SK-N-SH (cell line): ENCODE measurements at regions not wholly inside any gene's neighbourhood (a gene's known extent, or its start where the extent isn't known, plus 50 kb on each side); places are given as distances from the start of the nearest gene placed in this dataset.

ENCODE experiments used
- CTCF ChIA-PET: fragments of 300-600, 350-600 bp; formaldehyde crosslinking; extraction: SDS; loops from one replicate; lab custom pipeline; 2021; lab: Yijun Ruan, JAX
- POLR2A ChIA-PET: fragments of 350-600 bp; sonication (Branson Sonifier 250); formaldehyde crosslinking; extraction: SDS; loops from one replicate; lab custom pipeline; 2020; ENCODE audit warnings: antibody characterized with exemption, inconsistent platforms; lab: Yijun Ruan, JAX
- DNase-seq: peaks from one replicate; pipeline ENCODE4 v3.0.0; 2012
- H2AFZ ChIP-seq: fragments of 200-600 bp; sonication (generic); 2 replicates; pipeline ENCODE4 v1.8.1; 2016; ENCODE audit warnings: antibody characterized with exemption, mild to moderate bottlenecking, low read depth
- H3F3A ChIP-seq: fragments of 200-600 bp; sonication (generic); replicated peaks from 2 replicates; pipeline ENCODE3; 2016; ENCODE audit warnings: antibody characterized with exemption, mild to moderate bottlenecking; ENCODE audit not compliant: insufficient read depth
- H3K27ac ChIP-seq, 2 experiments: fragments of 200-500 bp in 1 of 2; fragments of 200-600 bp in 1 of 2; sonication (Bioruptor generic) in 1 of 2; sonication (generic), shearing (Covaris generic) in 1 of 2; 2 replicates each; pipeline versions ENCODE4 v1.5.1 to v1.6.1; 2014 to 2016; ENCODE audit warnings: low read depth in 2 of 2, inconsistent platforms in 1 of 2, low read length in 1 of 2, mild to moderate bottlenecking in 1 of 2, mixed read lengths in 1 of 2
- H3K27me3 ChIP-seq: fragments of 200-600 bp; sonication (generic), shearing (Covaris generic); 2 replicates; pipeline ENCODE4 v1.6.1; 2016; ENCODE audit warnings: mixed run types; ENCODE audit not compliant: insufficient read depth
- H3K36me3 ChIP-seq, 2 experiments: fragments of 200-500 bp in 1 of 2; fragments of 200-600 bp in 1 of 2; sonication (Bioruptor generic) in 1 of 2; sonication (generic) in 1 of 2; replicated peaks in 1 of 2; 2 replicates each; pipeline versions ENCODE3 to v1.5.1; 2014 to 2016; ENCODE audit warnings: low read length in 1 of 2, mild to moderate bottlenecking in 1 of 2; ENCODE audit not compliant: insufficient read depth in 2 of 2, control insufficient read depth in 1 of 2
- H3K4me1 ChIP-seq, 2 experiments: fragments of 200-500 bp in 1 of 2; fragments of 200-600 bp in 1 of 2; sonication (Bioruptor generic) in 1 of 2; sonication (generic), shearing (Covaris generic) in 1 of 2; 2 replicates each; pipeline versions ENCODE4 v1.5.1 to v1.6.1; 2014 to 2016; ENCODE audit warnings: low read depth in 1 of 2, low read length in 1 of 2, mixed run types in 1 of 2; ENCODE audit not compliant: insufficient read depth in 2 of 2, control insufficient read depth in 1 of 2
- H3K4me2 ChIP-seq: fragments of 200-600 bp; sonication (generic), shearing (Covaris generic); 2 replicates; pipeline ENCODE4 v1.6.1; 2017; ENCODE audit warnings: mixed run types
- H3K4me3 ChIP-seq, 2 experiments: fragments of 200-500 bp in 1 of 2; fragments of 200-600 bp in 1 of 2; sonication (Bioruptor generic) in 1 of 2; sonication (generic), shearing (Covaris generic) in 1 of 2; 2 replicates each; pipeline versions ENCODE4 v1.5.1 to v1.8.1; 2014 to 2016; ENCODE audit warnings: low read depth in 2 of 2, inconsistent platforms in 1 of 2, low read length in 1 of 2, mild to moderate bottlenecking in 1 of 2, mixed read lengths in 1 of 2, moderate library complexity in 1 of 2
- H3K79me2 ChIP-seq: fragments of 200-600 bp; sonication (generic); 2 replicates; pipeline ENCODE4 v1.8.1; 2017; ENCODE audit warnings: mild to moderate bottlenecking; ENCODE audit not compliant: insufficient read depth
- H3K9ac ChIP-seq: fragments of 200-600 bp; sonication (generic); 2 replicates; pipeline ENCODE4 v1.6.1; 2017; ENCODE audit warnings: mixed run types
- H3K9me2 ChIP-seq: fragments of 200-600 bp; sonication (generic); 2 replicates; pipeline ENCODE4 v1.6.1; 2017; ENCODE audit warnings: mixed run types
- H3K9me3 ChIP-seq: fragments of 200-600 bp; sonication (generic); 2 replicates; pipeline ENCODE4 v1.6.1; 2017; ENCODE audit warnings: mixed run types, mild to moderate bottlenecking, moderate library complexity
- H4K20me1 ChIP-seq: fragments of 200-600 bp; sonication (generic); 2 replicates; pipeline ENCODE4 v1.6.1; 2017; ENCODE audit warnings: mild to moderate bottlenecking, mixed run types; ENCODE audit not compliant: insufficient read depth
- CHD2 ChIP-seq: fragments of 150-350 bp; IDR thresholded peaks from 2 replicates; pipeline ENCODE4 v1.6.1; 2018; ENCODE audit warnings: low read length; ENCODE audit not compliant: partially characterized antibody
- FOXJ3 ChIP-seq: sonication (generic); formaldehyde crosslinking; IDR thresholded peaks from 2 replicates; pipeline ENCODE4 v1.5.1; 2020; ENCODE audit warnings: mild to moderate bottlenecking, missing genetic modification reagents
- GABPA ChIP-seq: IDR thresholded peaks from 2 replicates; pipeline ENCODE4 v1.4.0; 2012; ENCODE audit warnings: low read depth, mild to moderate bottlenecking
- GATA2 ChIP-seq: sonication (generic); formaldehyde crosslinking; IDR thresholded peaks from 2 replicates; pipeline ENCODE4 v1.5.0; 2020; ENCODE audit warnings: mild to moderate bottlenecking, missing genetic modification reagents
- JUND ChIP-seq: IDR thresholded peaks from 2 replicates; pipeline ENCODE4 v1.4.0; 2012
- MEF2A ChIP-seq: IDR thresholded peaks from 2 replicates; pipeline ENCODE4 v1.4.0; 2012; ENCODE audit warnings: low read depth, borderline replicate concordance
- MXI1 ChIP-seq: IDR thresholded peaks from 2 replicates; pipeline ENCODE4 v1.6.1; 2012; ENCODE audit warnings: mild to moderate bottlenecking, low read depth, low read length, improper control_type of control experiment
- POLR2AphosphoS5 ChIP-seq: IDR thresholded peaks from 2 replicates; pipeline ENCODE4 v1.6.1; 2012; ENCODE audit warnings: low read depth, low read length
- RCOR1 ChIP-seq: fragments of 150-350 bp; IDR thresholded peaks from 2 replicates; pipeline ENCODE4 v1.6.1; 2017; ENCODE audit warnings: antibody characterized with exemption, low read length
- RFX5 ChIP-seq: IDR thresholded peaks from 2 replicates; pipeline ENCODE4 v1.6.1; 2012; ENCODE audit warnings: mild to moderate bottlenecking, improper control_type of control experiment, low read length
- RXRA ChIP-seq: IDR thresholded peaks from 2 replicates; pipeline ENCODE4 v1.4.0; 2012; ENCODE audit warnings: low read depth, mild to moderate bottlenecking, borderline replicate concordance
- SMC3 ChIP-seq: IDR thresholded peaks from 2 replicates; pipeline ENCODE4 v1.6.1; 2012; ENCODE audit warnings: low read depth, low read length, improper control_type of control experiment
- TAF1 ChIP-seq: IDR thresholded peaks from 2 replicates; pipeline ENCODE4 v1.6.1; 2012; ENCODE audit warnings: low read depth, mild to moderate bottlenecking, low read length, moderate library complexity, borderline replicate concordance
- TCF12 ChIP-seq: IDR thresholded peaks from 2 replicates; pipeline ENCODE4 v1.4.0; 2012
- WGBS: methylation state at CpG from one replicate; pipeline ENCODE4 v1.1.6; 2017; ENCODE audit warnings: low lambda C conversion rate; 5-methylcytosine and 5-hydroxymethylcytosine counted together
- TF ChIP-seq, protein P1 (sequence below): IDR thresholded peaks from 2 replicates; pipeline ENCODE4 v1.4.0; 2012; ENCODE audit warnings: low read depth
- TF ChIP-seq, protein P2 (sequence below): IDR thresholded peaks from 2 replicates; pipeline ENCODE4; 2012
- TF ChIP-seq, protein P3 (sequence below): IDR thresholded peaks from 2 replicates; pipeline ENCODE4 v1.4.0; 2012; ENCODE audit warnings: low read depth, borderline replicate concordance
- TF ChIP-seq, protein P4 (sequence below): fragments of 200-600 bp; sonication (generic); IDR thresholded peaks from 2 replicates; pipeline ENCODE4 v1.6.1; 2017; ENCODE audit warnings: antibody characterized with exemption, mild to moderate bottlenecking, moderate library complexity
- TF ChIP-seq, protein P5 (sequence below): fragments of 150-350 bp; IDR thresholded peaks from 2 replicates; pipeline ENCODE4 v1.6.1; 2017; ENCODE audit warnings: antibody characterized with exemption, low read length, low read depth, borderline replicate concordance
- TF ChIP-seq, protein P6 (sequence below): IDR thresholded peaks from 2 replicates; pipeline ENCODE4 v1.4.0; 2012; ENCODE audit warnings: low read depth, borderline replicate concordance

DNA sequence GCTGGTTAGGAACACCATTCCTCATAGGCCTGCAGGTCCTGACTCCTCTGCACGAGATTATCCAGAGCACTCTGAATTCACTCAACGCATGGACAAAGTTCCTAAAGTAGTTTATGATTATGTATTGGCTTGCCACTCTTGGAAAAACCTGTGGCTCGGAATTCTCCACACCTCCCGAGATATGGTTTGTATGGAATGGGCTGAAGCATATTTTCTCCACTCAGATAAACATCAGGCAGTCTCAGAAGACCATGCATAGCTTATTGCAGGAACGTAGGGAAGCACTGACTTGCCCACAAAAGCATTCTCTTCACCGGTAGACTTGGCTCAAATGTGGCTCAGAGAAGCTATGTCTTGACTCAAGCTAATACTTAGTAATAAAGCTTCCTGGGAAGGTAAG lies 338.6 kb upstream of the NFE2L3 start:
- Histone ChIP-seq H3K27ac (no peak overlapping the region), H4K20me1 (no peaks in the 10 kb centered on the region), H3K36me3 (no peaks in the 10 kb centered on the region), H3K9ac (no peak overlapping the region), H3K9me3 (no peaks in the 10 kb centered on the region), H3K4me3 (no peak overlapping the region), H3F3A (no peaks in the 10 kb centered on the region), H3K79me2 (no peaks in the 10 kb centered on the region), H3K4me1 (no peaks in the 10 kb centered on the region; a peak in 1 of 4 replicates), H3K4me2 (no peak overlapping the region), H3K9me2 (no peaks in the 10 kb centered on the region), H3K27me3 (no peaks in the 10 kb centered on the region), H2AFZ (no peak overlapping the region)
- no peak for DNase-seq
- no peak for TF ChIP-seq FOXJ3 (CRISPR knock-in tag)
- TF ChIP-seq, protein P1, sequence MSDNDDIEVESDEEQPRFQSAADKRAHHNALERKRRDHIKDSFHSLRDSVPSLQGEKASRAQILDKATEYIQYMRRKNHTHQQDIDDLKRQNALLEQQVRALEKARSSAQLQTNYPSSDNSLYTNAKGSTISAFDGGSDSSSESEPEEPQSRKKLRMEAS = no peak
- TF ChIP-seq RFX5 = no peak
- TF ChIP-seq POLR2AphosphoS5 = no peak
- no peak for TF ChIP-seq GATA2 (CRISPR knock-in tag)
- no peak for TF ChIP-seq MEF2A
- ChIA-PET POLR2A (no interaction called here), CTCF (interaction anchor here (0.7 to 1.8 kb wide), 6 partner anchors 11 to 248 kb away, joined by 3 to 5 read pairs (median 4); no protein-coding TSS in a partner anchor)
- 33% methylated on average over 6 of the region's 6 CpGs for WGBS

DNA sequence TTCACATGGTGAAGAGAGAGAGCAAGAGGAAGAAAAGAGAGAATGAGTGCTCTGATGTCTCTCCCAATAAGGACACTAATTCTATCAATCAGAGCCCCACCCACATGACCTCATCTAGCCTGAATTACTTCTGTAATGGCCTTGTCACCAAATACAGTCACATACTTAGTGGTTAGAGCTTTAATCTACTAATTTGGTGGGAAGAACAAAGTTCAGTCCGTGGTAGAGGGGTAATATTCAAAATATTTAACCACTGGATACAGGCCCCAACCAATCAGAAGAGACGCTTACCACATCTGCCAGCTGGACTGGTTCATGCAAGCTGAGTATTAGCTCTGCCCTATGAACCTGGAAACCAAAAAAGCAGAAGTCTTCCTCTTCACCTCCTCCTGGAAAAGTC lies 336.3 kb upstream of the NFE2L3 start:
- no peaks in the 10 kb centered on the region for H3K9me3 ChIP-seq
- no peak overlapping the region for H3K4me3 ChIP-seq
- no peaks in the 10 kb centered on the region for H3K79me2 ChIP-seq
- H3F3A ChIP-seq = no peaks in the 10 kb centered on the region
- no peak for DNase-seq
- H3K9ac ChIP-seq = no peak overlapping the region
- H3K4me1 ChIP-seq = no peaks in the 10 kb centered on the region; a peak in 1 of 4 replicates
- TF ChIP-seq, protein P1 = no peak
- TF ChIP-seq RXRA (no peak), RFX5 (no peak), RCOR1 (no peak), POLR2AphosphoS5 (no peak), TCF12 (no peak), JUND (no peak), MXI1 (no peak), TAF1 (no peak), SMC3 (no peak), CHD2 (no peak), MEF2A (no peak), GABPA (no peak)
- TF ChIP-seq, protein P2, sequence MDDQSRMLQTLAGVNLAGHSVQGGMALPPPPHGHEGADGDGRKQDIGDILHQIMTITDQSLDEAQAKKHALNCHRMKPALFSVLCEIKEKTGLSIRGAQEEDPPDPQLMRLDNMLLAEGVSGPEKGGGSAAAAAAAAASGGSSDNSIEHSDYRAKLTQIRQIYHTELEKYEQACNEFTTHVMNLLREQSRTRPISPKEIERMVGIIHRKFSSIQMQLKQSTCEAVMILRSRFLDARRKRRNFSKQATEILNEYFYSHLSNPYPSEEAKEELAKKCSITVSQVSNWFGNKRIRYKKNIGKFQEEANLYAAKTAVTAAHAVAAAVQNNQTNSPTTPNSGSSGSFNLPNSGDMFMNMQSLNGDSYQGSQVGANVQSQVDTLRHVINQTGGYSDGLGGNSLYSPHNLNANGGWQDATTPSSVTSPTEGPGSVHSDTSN = no peak
- TF ChIP-seq, protein P3, sequence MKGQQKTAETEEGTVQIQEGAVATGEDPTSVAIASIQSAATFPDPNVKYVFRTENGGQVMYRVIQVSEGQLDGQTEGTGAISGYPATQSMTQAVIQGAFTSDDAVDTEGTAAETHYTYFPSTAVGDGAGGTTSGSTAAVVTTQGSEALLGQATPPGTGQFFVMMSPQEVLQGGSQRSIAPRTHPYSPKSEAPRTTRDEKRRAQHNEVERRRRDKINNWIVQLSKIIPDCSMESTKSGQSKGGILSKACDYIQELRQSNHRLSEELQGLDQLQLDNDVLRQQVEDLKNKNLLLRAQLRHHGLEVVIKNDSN = no peak
- TF ChIP-seq, protein P4, sequence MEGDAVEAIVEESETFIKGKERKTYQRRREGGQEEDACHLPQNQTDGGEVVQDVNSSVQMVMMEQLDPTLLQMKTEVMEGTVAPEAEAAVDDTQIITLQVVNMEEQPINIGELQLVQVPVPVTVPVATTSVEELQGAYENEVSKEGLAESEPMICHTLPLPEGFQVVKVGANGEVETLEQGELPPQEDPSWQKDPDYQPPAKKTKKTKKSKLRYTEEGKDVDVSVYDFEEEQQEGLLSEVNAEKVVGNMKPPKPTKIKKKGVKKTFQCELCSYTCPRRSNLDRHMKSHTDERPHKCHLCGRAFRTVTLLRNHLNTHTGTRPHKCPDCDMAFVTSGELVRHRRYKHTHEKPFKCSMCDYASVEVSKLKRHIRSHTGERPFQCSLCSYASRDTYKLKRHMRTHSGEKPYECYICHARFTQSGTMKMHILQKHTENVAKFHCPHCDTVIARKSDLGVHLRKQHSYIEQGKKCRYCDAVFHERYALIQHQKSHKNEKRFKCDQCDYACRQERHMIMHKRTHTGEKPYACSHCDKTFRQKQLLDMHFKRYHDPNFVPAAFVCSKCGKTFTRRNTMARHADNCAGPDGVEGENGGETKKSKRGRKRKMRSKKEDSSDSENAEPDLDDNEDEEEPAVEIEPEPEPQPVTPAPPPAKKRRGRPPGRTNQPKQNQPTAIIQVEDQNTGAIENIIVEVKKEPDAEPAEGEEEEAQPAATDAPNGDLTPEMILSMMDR = no peak
- TF ChIP-seq, protein P5, sequence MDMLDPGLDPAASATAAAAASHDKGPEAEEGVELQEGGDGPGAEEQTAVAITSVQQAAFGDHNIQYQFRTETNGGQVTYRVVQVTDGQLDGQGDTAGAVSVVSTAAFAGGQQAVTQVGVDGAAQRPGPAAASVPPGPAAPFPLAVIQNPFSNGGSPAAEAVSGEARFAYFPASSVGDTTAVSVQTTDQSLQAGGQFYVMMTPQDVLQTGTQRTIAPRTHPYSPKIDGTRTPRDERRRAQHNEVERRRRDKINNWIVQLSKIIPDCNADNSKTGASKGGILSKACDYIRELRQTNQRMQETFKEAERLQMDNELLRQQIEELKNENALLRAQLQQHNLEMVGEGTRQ = no peak
- TF ChIP-seq, protein P6, sequence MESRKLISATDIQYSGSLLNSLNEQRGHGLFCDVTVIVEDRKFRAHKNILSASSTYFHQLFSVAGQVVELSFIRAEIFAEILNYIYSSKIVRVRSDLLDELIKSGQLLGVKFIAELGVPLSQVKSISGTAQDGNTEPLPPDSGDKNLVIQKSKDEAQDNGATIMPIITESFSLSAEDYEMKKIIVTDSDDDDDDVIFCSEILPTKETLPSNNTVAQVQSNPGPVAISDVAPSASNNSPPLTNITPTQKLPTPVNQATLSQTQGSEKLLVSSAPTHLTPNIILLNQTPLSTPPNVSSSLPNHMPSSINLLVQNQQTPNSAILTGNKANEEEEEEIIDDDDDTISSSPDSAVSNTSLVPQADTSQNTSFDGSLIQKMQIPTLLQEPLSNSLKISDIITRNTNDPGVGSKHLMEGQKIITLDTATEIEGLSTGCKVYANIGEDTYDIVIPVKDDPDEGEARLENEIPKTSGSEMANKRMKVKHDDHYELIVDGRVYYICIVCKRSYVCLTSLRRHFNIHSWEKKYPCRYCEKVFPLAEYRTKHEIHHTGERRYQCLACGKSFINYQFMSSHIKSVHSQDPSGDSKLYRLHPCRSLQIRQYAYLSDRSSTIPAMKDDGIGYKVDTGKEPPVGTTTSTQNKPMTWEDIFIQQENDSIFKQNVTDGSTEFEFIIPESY = no peak
- ChIA-PET POLR2A (no interaction called here), CTCF (interaction anchor here (1.0 to 1.8 kb wide), 5 partner anchors 26 to 425 kb away, joined by 3 to 5 read pairs (median 3); no protein-coding TSS in a partner anchor)
- no peaks in the 10 kb centered on the region for H3K9me2 ChIP-seq
- no peaks in the 10 kb centered on the region for H4K20me1 ChIP-seq
- H3K27me3 ChIP-seq = no peaks in the 10 kb centered on the region
- no peaks in the 10 kb centered on the region for H3K36me3 ChIP-seq
- no peak overlapping the region for H3K27ac ChIP-seq
- H2AFZ ChIP-seq = no peak overlapping the region
- no peak overlapping the region for H3K4me2 ChIP-seq
- 21% methylated on average over 2 of the region's 2 CpGs for WGBS
